Lower leg skin (tissue), 4 donors: ENCODE measurements at regions not wholly inside any gene's neighbourhood (a gene's known extent, or its start where the extent isn't known, plus 50 kb on each side); places are given as distances from the start of the nearest gene placed in this dataset.

Source experiments
- DNase-seq, 2 donors: peaks; one replicate each; pipeline ENCODE4 v3.0.0-alpha.2; 2019; ENCODE audit warnings: low spot score in 2 of 2
- H3K4me3 ChIP-seq: fragments of 200-600 bp; sonication (generic); 2 replicates; pipeline ENCODE4 v1.5.1; 2017; ENCODE audit warnings: mild to moderate bottlenecking, low read depth; ENCODE audit not compliant: poor library complexity, severe bottlenecking
- POLR2A ChIP-seq, 2 donors: fragments of 450-650 bp; IDR thresholded peaks; one replicate each; pipeline ENCODE4 v1.6.1; 2016 to 2017; ENCODE audit warnings: antibody characterized with exemption in 2 of 2, mild to moderate bottlenecking in 1 of 2, moderate library complexity in 1 of 2
- WGBS, 2 donors: methylation state at CpG; one replicate each; pipeline ENCODE4 v1.1.5; 2018; 5-methylcytosine and 5-hydroxymethylcytosine counted together
- intact Hi-C: fragments of 100-400 bp; cut with DNase I; formaldehyde crosslinking; loops from one replicate; pipeline ENCODE4 v1.15.0; 2023; ENCODE audit warnings: low total_unique reads
- TF ChIP-seq, protein P1 (sequence below), 3 donors: fragments of 450-650 bp; IDR thresholded peaks; one replicate each; pipeline ENCODE4 v1.5.1; 2016; ENCODE audit warnings: antibody characterized with exemption in 3 of 3, mild to moderate bottlenecking in 3 of 3, moderate library complexity in 2 of 3

DNA sequence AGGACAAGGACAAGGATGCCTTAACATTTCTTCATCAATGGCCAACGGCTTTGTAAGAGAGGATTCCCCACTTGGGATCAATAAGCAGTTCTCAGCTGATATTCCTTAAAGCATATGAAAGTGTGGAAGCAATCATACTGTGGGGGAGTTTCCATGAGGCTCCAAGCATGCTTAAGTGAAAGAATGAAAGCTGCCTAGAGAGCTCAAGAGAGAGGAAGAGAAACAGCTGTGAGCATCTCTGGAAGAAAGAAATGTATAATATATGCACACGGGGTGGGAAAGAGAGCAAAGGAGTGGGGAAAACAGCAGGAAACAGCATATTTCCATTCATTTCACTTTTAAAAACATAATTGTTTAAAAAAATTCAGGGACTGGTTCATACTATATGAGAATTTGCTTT, 94.7 kb upstream of the WARS2 start:
- TF ChIP-seq, protein P1, sequence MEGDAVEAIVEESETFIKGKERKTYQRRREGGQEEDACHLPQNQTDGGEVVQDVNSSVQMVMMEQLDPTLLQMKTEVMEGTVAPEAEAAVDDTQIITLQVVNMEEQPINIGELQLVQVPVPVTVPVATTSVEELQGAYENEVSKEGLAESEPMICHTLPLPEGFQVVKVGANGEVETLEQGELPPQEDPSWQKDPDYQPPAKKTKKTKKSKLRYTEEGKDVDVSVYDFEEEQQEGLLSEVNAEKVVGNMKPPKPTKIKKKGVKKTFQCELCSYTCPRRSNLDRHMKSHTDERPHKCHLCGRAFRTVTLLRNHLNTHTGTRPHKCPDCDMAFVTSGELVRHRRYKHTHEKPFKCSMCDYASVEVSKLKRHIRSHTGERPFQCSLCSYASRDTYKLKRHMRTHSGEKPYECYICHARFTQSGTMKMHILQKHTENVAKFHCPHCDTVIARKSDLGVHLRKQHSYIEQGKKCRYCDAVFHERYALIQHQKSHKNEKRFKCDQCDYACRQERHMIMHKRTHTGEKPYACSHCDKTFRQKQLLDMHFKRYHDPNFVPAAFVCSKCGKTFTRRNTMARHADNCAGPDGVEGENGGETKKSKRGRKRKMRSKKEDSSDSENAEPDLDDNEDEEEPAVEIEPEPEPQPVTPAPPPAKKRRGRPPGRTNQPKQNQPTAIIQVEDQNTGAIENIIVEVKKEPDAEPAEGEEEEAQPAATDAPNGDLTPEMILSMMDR (IDR thresholded peaks at IDR 0.05) = no peak
- no peak for TF ChIP-seq POLR2A (IDR thresholded peaks at IDR 0.05)
- intact Hi-C loops = no loop called here
- WGBS, 2 donors = 75 to 81% methylated on average over 2 of the region's 2 CpGs
- no peak for DNase-seq
- H3K4me3 ChIP-seq = no peak overlapping the region

DNA sequence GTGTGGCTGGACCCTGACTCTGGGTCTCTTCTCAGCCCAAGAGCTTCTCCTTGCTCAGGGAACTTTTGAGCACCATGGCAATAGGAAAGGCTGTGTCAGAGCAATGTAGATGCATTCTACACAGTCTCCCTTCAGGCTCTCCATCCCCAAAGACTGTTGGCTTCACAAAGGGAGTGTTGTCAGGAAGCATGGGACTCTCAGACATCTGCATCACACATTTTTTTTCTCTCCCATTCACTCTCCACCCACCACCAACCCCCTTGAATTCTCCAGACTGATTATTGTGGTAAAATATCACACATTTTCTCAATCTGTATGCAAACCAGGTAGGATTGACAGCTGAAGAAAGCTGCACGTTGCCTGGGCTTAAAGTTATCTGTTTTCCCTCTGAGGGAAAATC, 105.4 kb upstream of the WARS2 start:
- TF ChIP-seq, protein P1 (IDR thresholded peaks at IDR 0.05) = no peak
- TF ChIP-seq POLR2A (IDR thresholded peaks at IDR 0.05) = no peak
- intact Hi-C loops = no loop called here
- no peak for DNase-seq
- no peak overlapping the region for H3K4me3 ChIP-seq
- WGBS, 2 donors = 50 to 74% methylated on average over 1 of the region's 1 CpG

DNA sequence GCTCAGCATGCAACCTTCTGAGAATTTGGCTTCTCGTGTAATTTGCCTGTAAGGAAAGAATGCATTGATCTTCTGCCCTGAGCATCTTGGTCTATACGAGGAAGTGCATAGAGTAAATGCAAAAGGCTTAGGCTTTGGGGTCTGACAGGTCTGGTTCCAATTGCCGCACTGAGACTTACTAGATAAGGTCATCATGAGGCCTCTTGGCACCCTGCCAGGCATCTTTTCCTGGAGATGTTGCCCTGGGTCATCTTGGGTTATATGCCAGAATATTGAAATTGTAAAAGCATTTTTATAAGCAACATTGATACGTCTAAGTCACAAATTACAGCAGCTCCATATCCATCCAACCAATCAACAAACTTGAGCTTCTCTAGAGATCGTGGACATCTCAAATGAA, 108.8 kb upstream of the WARS2 start:
- no peak overlapping the region for H3K4me3 ChIP-seq
- DNase-seq = no peak
- intact Hi-C loops = no loop called here
- TF ChIP-seq, protein P1 (IDR thresholded peaks at IDR 0.05) = no peak
- no peak for TF ChIP-seq POLR2A (IDR thresholded peaks at IDR 0.05)
- 83 to 91% methylated on average over 5 of the region's 5 CpGs for WGBS, 2 donors

DNA sequence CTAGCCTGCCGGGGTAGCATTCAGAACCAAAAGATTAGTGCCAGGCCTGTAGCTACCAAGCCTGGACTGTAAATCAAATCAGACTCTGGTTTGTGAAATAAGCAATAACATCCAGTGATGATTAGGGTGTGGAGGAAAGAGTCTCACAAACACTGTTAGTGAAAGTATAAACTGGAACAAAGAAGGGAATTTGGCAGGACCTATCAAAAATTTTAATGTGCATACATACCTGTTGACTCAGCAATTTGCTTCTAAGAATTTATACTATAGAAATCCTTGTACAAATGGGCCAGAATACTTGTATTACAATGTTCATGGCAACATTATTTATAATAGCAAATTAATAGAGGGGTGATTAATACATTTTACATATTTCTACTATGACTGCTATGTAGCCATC, 109.8 kb upstream of the WARS2 start:
- intact Hi-C loops = no loop called here
- no peak overlapping the region for H3K4me3 ChIP-seq
- 50 to 75% methylated on average over 1 of the region's 1 CpG for WGBS, 2 donors
- DNase-seq = no peak
- no peak for TF ChIP-seq POLR2A (IDR thresholded peaks at IDR 0.05)
- TF ChIP-seq, protein P1 (IDR thresholded peaks at IDR 0.05) = no peak

DNA sequence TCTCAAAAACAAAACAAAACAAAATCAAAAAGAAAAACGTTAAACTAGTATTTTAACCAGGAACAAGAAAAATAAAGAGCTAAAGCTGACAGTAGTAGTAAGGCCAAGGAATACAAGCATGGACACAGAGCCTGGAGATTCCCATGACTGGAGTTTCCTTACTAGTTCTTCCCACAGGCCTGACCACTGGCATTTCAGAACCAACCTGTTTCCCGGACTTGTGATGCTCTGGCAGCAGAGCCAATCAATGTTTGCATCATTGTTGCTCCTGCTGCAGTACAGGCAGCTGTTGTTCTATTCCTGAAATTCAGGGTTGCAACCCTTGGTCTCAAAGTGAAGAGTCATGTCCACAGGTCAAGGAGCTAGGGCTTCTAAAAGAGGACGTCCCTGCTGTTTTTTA, 111.3 kb upstream of the WARS2 start:
- H3K4me3 ChIP-seq = no peak overlapping the region
- TF ChIP-seq POLR2A (IDR thresholded peaks at IDR 0.05) = no peak
- TF ChIP-seq, protein P1 (IDR thresholded peaks at IDR 0.05) = no peak
- intact Hi-C loops = no loop called here
- WGBS, 2 donors = 77 to 82% methylated on average over 3 of the region's 3 CpGs
- no peak for DNase-seq

DNA sequence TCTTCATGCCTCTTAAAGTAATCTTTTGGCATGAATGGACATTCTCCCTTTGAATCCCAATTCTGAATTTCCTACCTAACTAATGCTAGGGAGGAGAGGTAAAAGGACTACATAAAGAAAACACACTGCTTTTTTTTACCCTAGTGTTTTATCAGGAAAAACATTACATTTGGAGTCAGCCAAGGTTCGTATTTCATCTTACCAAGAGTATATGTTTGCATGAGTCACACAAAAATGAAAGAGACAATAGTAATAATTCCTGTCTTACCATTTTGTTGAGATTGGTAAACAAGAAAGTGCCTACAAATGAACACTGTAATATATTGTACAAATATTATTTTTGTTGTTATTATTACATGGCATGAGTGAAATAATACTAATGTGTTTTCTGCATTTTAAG, 112.9 kb upstream of the WARS2 start:
- 50 to 62% methylated on average over 1 of the region's 1 CpG for WGBS, 2 donors
- no peak overlapping the region for H3K4me3 ChIP-seq

More for the DNA sequence above, 112.9 kb upstream of the WARS2 start:
- intact Hi-C loops = no loop called here
- TF ChIP-seq, protein P1 (IDR thresholded peaks at IDR 0.05) = no peak
- TF ChIP-seq POLR2A (IDR thresholded peaks at IDR 0.05) = no peak
- no peak for DNase-seq
